ENCODE measurements at regions not wholly inside any gene's neighbourhood (a gene's known extent, or its start where the extent isn't known, plus 50 kb on each side); places are given as distances from the start of the nearest gene placed in this dataset.

DNA sequence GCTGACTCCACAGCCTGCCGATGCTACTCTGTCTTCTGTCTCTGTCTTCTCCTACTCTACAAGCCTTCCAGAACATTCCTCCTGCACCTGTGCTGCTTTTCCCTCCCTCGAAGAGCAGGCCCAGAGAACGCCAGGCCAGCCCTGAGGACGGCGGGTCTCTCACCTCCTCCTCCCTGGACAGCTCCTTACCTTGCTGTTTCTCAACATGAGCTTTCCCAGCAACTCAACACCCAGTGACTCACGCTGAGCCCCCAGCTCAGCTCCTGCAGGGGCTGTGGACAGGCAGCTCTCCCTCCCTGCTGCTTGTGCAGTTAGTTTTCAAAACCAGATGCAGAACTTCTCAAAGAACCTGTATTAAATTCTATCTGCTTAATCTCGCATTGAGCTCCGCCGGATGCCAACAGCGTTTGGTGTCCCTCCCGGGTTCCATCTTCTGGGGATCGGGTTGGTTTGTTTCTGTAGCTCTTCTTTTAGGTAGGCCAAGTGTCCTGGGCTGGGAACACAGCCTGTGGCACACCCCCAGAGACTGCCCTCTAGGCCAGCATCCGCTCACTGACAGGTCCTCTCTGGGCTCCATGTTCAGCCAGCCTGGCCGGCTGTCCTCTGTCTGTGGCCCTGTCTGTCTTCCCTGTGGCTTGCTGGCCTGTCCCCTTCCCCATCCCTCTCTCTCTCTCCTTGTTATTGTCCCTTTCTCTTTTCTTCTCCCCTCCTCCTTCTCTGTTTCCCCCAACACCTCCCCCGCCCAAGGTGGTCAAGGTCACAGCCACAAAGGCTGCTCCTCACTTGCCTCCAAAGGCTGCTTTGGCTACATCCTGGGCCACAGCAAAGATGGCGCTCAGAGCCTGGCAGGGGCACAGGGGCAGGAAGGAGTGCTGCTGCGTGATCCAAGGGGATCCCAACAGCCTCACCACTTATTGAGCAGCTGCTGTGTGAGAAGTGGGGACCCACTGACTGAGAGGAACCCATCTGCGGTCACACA is 391.0 kb downstream of the MATN1 start:
- no peak for TF ChIP-seq CTCF (IDR thresholded peaks at IDR 0.05; ENCODE audit: unreplicated experiment in 3 of 3)
- no peaks in the 10 kb centered on the region for H3K4me1 Mint-ChIP-seq
- H3K27ac Mint-ChIP-seq, result no peak overlapping the region
- peaks cover 17% of the 10 kb centered on the region for H3K27me3 Mint-ChIP-seq (ENCODE audit: low read depth)
- H3K4me3 Mint-ChIP-seq, result no peak overlapping the region
- no peaks in the 10 kb centered on the region for H3K9me3 Mint-ChIP-seq
- no peaks in the 10 kb centered on the region for H3K36me3 Mint-ChIP-seq (ENCODE audit: low read depth)

GRCh38 chr1:30331415-30332065 is 391.8 kb downstream of the MATN1 start:
- Mint-ChIP-seq H3K27ac (no peak overlapping the region), H3K4me3 (no peak overlapping the region)
- no peak for TF ChIP-seq CTCF (IDR thresholded peaks at IDR 0.05; ENCODE audit: unreplicated experiment in 3 of 3)

GRCh38 chr1:30330644-30331043 is 392.7 kb downstream of the MATN1 start:
- H3K9me3 Mint-ChIP-seq, result no peaks in the 10 kb centered on the region
- TF ChIP-seq CTCF (IDR thresholded peaks at IDR 0.05; ENCODE audit: unreplicated experiment in 3 of 3), result no peak
- no peaks in the 10 kb centered on the region for H3K36me3 Mint-ChIP-seq (ENCODE audit: low read depth)
- no peaks in the 10 kb centered on the region for H3K4me1 Mint-ChIP-seq
- peaks cover 23% of the 10 kb centered on the region for H3K27me3 Mint-ChIP-seq (ENCODE audit: low read depth)
- no peak overlapping the region for H3K27ac Mint-ChIP-seq
- H3K4me3 Mint-ChIP-seq, result no peak overlapping the region

More at GRCh38 chr1:30331415-30332065, 391.8 kb downstream of the MATN1 start:
- Mint-ChIP-seq H3K36me3 (ENCODE audit: low read depth) (no peaks in the 10 kb centered on the region), H3K9me3 (no peaks in the 10 kb centered on the region), H3K4me1 (no peaks in the 10 kb centered on the region), H3K27me3 (ENCODE audit: low read depth) (peaks cover 20% of the 10 kb centered on the region)

- peak in 1 of 3 experiments; percentile 7 for TF ChIP-seq CTCF (IDR thresholded peaks at IDR 0.05; ENCODE audit: unreplicated experiment in 3 of 3)
- Mint-ChIP-seq H3K27ac (no peak overlapping the region), H3K9me3 (no peaks in the 10 kb centered on the region), H3K27me3 (ENCODE audit: low read depth) (peaks cover 20% of the 10 kb centered on the region), H3K36me3 (ENCODE audit: low read depth) (no peaks in the 10 kb centered on the region), H3K4me1 (no peaks in the 10 kb centered on the region), H3K4me3 (no peak overlapping the region)
Observed at GRCh38 chr1:30329802-30330557, 393.4 kb downstream of the MATN1 start.

DNA sequence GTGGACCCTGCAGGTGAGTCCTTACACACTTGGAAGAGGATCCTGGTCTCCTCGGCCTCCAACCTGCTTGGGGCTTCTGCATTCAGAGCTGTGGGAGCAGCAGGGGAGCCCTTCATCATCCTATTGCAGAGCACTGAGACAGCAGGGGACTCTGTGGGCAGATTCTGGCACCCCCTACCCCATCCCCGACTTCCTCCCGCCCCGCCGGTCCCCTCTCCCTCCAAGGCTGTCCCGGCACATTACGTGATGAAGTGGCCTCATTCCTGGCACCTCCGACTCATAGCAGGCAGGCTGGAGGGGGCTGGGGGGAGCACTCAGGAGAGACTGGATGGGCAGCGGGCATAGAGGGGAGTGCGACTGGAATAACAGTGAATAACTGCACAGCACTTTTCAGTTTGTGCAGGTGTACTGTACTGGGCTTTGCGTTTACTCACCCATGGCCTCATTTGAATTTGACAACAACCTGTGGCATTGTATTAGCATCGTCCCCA is 394.1 kb downstream of the MATN1 start:
- Mint-ChIP-seq H3K9me3 (no peaks in the 10 kb centered on the region), H3K4me1 (no peaks in the 10 kb centered on the region), H3K4me3 (no peak overlapping the region), H3K27me3 (ENCODE audit: low read depth) (peaks cover 21% of the 10 kb centered on the region), H3K36me3 (ENCODE audit: low read depth) (no peaks in the 10 kb centered on the region), H3K27ac (no peak overlapping the region)
- TF ChIP-seq CTCF (IDR thresholded peaks at IDR 0.05; ENCODE audit: unreplicated experiment in 3 of 3), result no peak
